ENCODE measurements at regions not wholly inside any gene's neighbourhood (a gene's known extent, or its start where the extent isn't known, plus 50 kb on each side); places are given as distances from the start of the nearest gene placed in this dataset.
"Not testable (repeated sequence)": the region's sequence is repeated elsewhere in the genome, so short reads cannot be mapped to it uniquely, and the experiment has no call there.

DNA sequence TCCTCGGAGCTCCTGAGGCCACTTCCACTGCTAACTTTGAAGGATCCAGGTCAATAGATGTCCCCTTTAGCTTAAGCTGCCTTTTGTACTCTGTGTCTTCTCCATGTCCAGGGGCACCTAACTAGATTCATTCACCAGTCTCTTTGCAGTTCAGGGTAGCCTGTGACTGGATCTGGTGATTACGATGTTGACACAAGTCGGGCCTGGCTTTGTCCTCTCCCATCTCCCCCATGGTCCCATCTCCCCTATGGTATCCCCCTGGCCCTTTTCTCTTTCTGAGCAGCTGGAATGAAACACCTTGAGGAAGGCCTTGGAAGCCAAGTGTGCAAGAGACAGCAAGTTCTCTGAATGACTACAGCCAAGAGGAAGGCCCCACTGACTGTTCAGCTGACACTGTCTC is 417.9 kb upstream of the SMIM21 start:
- no peak for ATAC-seq (ENCODE audit: poor library complexity)
- intact Hi-C loops (cut with DNase I): no loop called here
- DNase-seq: no peak

DNA sequence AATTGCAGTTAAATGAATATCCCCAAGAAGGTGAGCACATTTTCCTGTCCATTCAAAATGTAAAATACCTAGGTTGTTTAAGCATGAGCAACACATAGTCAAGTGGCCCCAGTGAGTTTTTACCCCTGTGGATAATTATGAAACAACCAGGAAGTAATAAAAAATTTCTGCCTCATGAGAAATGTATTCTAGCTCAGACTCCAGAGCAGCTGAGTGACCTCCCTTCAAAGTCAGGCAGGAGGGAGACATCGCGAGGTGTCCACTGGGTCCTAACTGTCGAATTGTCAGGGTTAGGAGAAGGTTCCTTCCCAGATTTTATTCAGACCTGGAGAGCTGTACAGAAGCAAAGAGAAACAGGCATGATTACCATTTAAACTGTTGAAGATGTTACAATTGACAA is 416.6 kb upstream of the SMIM21 start:
- no peak for ATAC-seq (ENCODE audit: poor library complexity)
- no peak for DNase-seq
- intact Hi-C loops (cut with DNase I): no loop called here

DNA sequence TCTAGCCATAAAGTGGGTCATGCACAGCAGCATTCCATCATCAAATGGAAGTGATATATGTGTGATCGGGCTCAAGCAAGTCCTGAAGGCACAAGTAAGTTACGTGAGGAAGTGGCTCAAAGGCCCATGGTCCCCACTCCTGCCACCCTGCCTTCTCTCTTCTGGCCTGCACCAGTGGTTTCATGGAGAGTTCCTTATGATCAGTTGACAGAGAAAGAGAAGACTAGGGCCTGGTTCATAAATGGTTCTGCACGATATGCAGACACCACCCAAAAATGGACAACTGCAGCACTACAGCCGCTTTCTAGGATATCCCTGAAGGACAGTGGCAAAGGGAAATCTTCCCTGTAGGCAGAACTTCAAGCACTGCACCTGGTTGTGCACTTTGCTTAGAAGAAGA is 412.6 kb upstream of the SMIM21 start:
- ATAC-seq (ENCODE audit: poor library complexity) (no peak), DNase-seq (no peak)
- intact Hi-C loops (cut with DNase I): no loop called here

DNA sequence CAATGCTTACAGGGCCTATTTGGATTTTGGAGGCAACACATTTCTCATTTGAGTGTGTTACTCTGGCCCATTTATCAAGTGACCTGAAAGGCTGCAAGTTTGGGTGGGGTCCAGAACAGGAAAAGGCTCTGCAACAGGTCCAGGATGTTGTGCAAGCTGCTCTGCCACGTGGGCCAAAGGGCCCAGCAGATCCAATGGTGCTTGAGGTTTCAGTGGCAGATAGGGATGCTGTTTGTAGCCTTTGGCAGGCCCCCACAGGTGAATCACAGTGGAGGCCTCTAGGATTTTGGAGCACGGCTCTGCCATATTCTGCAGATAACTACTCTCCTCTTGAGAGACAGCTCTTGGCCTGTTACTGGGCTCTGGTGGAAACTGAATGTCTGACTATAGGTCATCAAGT is 412.2 kb upstream of the SMIM21 start:
- intact Hi-C loops (cut with DNase I); ATAC-seq (ENCODE audit: poor library complexity): not testable (repeated sequence)

DNA sequence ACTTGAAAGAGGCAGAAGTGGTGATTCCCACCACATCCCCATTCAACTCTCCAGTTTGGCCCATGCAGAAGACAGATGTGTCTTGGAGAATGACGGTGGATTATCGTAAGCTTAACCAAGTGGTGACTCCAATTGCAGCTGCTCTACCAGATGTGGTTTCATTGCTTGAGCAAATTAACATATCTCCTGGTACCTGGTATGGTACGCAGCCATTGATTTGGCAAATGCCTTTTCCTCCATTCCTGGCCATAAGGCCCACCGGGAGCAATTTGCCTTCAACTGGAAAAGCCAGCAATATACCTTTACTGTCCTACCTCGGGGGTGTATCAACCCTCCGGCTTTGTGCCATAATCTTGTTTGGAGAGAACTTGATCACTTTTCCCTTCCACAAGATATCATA is 411.5 kb upstream of the SMIM21 start:
- intact Hi-C loops (cut with DNase I): no loop called here
- no peak for ATAC-seq (ENCODE audit: poor library complexity)
- no peak for DNase-seq

More for the DNA sequence above, 412.2 kb upstream of the SMIM21 start:
- DNase-seq: not testable (repeated sequence)

DNA sequence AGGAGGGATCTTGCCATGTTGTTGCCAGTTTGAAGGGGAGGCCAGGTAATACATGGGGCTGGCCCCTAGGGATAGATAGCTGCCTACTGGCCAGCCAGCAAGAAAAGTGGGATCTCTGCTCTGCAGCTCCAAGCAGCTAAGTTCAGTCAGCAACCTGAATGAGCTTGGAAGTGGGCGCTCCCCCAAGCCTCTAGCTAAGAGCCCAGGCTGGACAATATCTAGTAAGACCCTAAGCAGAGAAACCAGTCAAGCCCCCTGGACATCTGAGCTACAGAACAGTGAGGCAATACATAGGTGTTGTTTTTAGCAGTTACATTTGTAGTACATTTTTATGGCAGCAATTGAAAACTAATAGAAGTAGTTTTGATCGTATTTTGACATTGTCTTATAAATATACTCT is 409.8 kb upstream of the SMIM21 start:
- intact Hi-C loops (cut with DNase I): no loop called here
- no peak for ATAC-seq (ENCODE audit: poor library complexity)
- no peak for DNase-seq

DNA sequence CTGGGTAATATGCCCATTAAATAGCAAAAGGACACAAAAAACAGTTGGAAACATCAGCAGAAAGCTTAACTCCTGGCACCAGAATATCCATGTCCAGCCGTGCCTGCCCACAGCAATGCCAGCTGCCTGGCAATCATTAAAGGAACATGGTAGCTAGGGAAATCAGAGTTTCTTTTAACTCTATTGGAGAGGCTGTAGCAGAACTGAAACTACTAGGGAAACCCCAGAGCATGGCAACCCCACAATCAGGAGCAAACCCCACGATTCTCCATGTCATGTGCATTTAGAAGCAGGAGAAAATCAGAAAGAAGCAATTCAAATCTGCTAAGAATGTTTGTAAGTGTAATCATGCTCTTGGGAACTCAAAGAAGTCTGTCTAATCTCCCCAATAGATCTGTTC is 409.0 kb upstream of the SMIM21 start:
- intact Hi-C loops (cut with DNase I): no loop called here
- DNase-seq: no peak

DNA sequence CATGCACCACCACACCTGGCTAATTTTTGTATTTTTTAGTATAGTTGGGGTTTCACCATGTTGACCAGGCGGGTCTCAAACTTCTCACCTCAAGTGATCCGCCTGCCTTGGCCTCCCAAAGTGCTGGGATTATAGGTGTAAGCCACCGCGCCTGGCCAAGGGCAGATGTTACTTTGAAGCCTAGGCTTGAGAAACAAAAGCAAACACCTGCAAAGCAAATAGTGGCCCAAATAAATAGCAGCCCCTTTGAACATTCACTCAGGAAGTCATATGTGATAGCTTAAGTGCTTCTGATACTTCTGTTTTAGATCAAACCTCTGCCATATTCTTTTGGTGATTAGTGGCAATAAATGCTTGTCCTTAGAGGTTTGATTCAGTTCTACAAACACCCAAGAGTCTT is 404.5 kb upstream of the SMIM21 start:
- intact Hi-C loops (cut with DNase I): no loop called here
- DNase-seq (no peak), ATAC-seq (ENCODE audit: poor library complexity) (no peak)

More for the DNA sequence above, 409.0 kb upstream of the SMIM21 start:
- no peak for ATAC-seq (ENCODE audit: poor library complexity)

DNA sequence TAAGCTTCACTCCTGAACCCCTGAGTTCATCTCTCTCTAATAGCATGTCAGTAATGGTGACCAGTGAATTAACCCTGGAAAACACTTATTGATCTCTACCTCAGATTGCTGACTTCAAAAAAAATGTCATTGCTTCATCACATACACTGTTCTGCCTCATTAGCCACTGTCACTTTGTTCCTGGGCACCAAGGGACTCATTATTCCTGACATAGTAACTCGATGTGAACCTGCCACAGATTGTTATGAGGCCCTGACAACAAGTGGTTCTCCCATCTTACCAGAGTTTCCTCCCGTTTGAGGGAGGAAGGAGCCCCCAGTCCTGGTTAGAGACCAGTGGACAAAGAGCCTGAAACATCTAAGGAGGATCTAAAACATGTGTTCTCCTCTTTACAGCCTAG is 403.3 kb upstream of the SMIM21 start:
- no peak for DNase-seq
- intact Hi-C loops (cut with DNase I): no loop called here
- no peak for ATAC-seq (ENCODE audit: poor library complexity)

DNA sequence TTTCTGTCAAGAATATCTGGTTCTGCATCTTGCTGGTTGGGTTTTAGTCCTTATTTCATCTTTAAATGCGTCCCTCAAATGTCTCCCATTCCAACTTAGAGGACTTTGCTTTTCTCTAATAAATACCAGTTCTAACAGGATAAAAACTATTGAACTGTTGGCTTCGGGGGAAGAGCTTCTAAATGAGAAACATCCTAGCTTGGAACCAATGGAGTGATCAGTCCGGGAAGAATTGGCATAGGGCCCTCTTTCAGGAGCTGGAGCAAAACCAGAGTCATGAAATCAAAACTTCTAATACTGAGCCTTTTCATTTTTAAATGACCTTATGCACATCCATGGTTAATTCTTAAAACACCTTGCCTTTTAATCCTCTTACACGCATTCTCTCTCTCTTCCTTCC is 401.6 kb upstream of the SMIM21 start:
- no peak for DNase-seq
- no peak for ATAC-seq (ENCODE audit: poor library complexity)
- intact Hi-C loops (cut with DNase I): no loop called here

DNA sequence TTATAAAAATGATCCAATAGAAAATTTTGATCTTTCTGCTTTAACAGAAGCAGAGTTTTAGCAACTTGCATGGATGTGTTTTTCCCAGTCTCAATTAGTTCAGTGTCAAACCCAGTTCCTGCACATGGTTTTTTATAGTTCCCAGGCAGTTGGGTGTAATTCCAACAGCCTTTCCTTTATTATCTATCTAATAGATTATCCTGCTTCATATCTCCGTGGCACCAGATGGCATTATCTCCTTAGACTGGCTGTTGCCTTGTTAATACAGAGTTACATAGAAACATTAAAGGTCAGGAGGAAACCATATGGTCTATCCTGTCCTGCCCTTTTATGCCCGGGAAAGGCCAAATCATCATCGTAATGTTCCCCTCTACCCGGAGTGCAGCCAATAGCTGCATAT is 400.9 kb upstream of the SMIM21 start:
- intact Hi-C loops (cut with DNase I): no loop called here
- ATAC-seq (ENCODE audit: poor library complexity) (no peak), DNase-seq (no peak)

DNA sequence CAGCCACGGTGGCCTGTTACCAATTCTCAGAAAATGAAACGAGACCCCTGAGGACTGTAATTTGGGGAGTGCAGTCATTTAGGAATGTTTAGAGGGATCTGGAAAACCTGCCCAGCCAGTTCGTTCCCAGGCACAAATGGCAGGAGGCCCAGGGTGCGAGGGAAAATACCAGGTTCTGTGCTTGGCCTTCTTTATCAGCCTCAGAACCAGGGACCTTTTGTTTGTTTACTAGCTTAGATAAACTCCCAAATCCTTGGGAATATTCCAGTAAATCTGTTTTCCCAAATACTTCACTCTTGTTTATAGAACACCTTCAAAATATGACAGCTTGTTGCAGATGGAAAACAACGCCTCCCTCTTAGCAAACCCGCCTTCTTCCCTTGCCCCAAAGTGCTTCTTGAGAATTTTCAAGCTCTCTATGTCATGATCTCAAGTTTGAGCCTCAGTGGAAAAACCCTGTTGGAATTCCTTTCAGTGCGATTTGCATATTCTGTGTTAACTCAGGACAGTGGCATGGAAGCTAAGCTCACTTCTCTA is 400.3 kb upstream of the SMIM21 start:
- no peak for ATAC-seq (ENCODE audit: poor library complexity)

DNA sequence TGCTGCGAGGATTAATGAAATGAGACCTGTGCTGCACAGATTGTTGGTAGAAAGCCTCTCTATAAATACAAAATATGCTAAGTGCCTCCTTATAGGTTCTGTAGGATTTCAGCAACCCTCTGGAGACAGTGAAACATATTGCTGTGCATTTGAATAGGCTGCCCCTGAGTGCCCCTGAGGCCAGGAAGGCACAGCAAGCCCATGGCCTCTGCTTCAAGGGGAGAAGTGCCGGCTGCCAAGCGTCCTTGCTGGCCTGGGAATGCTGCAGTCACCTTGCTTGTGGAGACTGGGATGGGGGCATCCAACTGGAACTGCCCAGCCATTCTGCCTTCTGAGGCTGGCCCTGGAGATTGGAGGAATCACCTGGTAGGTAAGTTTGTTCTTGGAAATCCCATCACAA is 397.2 kb upstream of the SMIM21 start:
- DNase-seq (no peak), ATAC-seq (ENCODE audit: poor library complexity) (no peak)
- intact Hi-C loops (cut with DNase I): no loop called here

More for the DNA sequence above, 400.3 kb upstream of the SMIM21 start:
- DNase-seq: no peak
- intact Hi-C loops (cut with DNase I): no loop called here

DNA sequence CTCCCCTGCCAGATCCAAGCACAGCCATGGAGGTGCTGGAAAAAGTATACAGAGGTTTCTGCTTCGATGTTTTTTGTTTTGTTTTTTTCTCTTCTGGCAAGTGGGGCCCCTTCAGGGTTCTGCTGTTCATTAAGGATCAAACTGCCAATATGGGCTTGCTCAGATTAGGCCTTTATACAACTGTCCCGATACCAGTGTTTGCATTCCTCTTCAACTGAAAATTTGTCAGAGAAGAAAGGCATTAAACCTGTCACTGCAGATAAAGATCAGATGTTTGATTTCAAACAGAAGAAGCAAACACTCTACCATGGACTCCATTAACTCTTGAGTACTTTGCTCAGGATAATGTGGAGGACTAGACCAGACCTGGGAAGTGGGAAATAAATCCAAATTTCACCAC is 396.0 kb upstream of the SMIM21 start:
- no peak for ATAC-seq (ENCODE audit: poor library complexity)
- intact Hi-C loops (cut with DNase I): no loop called here
- DNase-seq: no peak

DNA sequence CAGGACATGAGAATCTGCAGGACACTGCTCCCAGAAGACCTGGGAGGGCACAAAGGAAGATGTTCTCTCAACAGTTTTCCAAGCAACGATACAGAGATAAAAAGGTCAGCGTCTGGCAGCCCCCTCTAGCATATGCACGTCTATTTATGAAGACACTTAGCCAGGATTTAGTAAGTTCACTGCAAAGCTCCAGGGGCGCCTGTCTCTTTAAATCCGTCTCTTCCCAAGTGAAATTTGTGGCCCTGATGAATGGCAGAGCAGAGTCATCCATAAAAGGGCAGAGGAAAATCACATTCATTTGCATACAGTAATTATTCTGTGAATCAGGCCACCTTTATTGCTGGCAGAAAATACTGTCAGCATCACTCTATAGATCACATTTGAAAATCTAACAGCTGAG is 390.9 kb upstream of the SMIM21 start:
- DNase-seq: no peak
- no peak for ATAC-seq (ENCODE audit: poor library complexity)
- intact Hi-C loops (cut with DNase I): no loop called here

DNA sequence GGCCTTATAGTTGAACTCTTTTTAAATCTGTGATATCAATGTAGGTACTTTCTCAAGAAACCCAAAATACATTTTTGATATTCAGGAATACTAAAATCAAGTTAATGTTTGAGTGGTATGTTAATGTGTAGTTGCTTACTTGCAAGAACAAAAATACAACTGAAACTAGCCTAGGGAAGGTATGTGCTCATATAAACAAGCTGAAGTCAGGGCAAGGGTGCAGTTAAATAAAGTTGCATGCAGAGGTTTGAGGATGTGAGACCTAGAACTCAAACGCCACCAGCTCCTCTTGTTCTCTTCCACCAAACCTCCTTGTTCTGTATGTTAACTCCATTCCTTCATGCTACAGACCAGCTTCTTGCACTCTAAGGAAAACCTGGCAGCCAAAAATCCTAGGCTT is 388.3 kb upstream of the SMIM21 start:
- ATAC-seq (ENCODE audit: poor library complexity) (no peak), DNase-seq (no peak)
- intact Hi-C loops (cut with DNase I): no loop called here

DNA sequence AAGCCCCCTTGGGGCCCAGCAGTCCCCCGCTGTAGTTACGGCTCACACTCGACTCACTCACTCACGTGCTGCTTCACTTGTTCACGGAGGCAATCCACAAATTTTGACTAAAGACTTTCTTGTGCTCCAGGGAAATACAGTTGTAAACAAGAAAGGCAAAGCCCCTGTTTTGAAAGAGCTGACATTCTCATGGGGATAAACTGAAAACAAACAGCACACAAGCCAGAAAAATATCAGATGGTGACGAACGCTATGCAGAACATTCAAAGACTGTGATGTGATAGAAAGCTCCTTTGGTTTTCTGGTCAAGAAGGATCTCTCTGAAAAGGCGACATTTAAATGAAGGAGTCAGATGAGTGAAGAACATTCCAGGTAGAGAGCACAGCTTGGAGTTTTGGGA is 385.3 kb upstream of the SMIM21 start:
- ATAC-seq (ENCODE audit: poor library complexity): no peak
- DNase-seq: no peak
- intact Hi-C loops (cut with DNase I): no loop called here

DNA sequence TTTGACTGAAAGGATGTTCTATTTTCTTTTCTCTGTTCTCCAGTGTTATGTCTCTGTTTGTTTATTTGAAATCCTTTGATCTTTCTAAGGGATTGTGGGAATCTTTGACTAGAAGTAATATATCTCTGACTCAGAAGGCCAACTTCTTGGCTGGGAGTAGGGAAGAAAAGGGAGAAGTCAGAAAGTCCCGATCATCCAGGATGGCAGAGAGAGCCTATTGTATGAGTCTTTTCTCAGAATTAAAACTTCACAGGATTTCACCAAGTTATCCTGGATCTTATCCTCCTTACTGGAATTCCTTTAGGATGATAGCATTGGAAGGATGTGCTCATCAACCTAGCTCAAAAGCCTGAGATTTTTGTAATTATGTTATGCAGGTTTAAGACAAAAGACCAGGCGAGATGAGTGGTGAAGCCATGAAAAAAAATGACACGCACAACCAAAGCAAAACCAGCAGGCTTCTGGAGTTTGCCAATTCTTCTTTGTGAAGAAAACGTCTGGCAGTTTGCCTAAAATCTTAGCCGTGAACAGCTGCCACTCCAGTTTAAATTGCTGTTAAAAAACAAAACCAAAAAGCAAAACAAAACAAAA is 383.6 kb upstream of the SMIM21 start:
- DNase-seq (no peak), ATAC-seq (ENCODE audit: poor library complexity) (no peak)

DNA sequence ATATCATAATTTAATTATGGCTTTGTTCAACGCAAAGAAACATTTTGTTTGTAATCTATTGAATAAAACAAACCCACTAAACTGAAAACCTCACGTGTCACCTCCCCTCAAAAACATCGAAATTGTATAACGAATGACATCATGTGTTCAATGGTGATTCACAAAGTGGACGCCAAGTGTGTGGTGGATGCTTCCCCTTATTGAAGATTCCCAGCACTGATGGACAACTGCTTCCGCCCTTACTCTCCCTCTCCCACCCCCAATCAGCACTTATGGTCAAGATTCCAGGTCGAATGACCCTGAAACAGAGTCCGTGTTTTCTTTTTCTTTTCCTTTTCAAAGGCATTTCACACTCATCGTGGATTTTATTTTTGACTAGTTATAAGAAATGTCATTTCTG is 383.0 kb upstream of the SMIM21 start:
- no peak for DNase-seq
- no peak for ATAC-seq (ENCODE audit: poor library complexity)
- intact Hi-C loops (cut with DNase I): no loop called here

More for the DNA sequence above, 383.6 kb upstream of the SMIM21 start:
- intact Hi-C loops (cut with DNase I): no loop called here

DNA sequence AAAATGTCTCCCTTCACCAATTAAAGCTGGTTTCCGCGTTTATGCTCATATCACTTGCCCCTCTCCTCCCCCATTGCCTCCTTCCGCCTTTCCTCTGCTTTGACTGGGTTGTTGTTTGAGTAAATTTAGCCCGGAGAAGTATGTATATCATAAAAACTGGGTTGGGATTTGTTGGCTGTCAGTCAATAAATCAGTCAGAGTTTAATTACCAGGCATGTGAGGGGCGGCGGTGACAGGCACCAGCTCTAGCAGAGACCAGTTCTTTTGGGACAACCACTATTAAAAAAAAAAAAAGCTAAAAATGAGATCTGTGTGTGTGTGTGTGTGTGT is 382.4 kb upstream of the SMIM21 start:
- intact Hi-C loops (cut with DNase I): no loop called here
- no peak for ATAC-seq (ENCODE audit: poor library complexity)
- DNase-seq: no peak

DNA sequence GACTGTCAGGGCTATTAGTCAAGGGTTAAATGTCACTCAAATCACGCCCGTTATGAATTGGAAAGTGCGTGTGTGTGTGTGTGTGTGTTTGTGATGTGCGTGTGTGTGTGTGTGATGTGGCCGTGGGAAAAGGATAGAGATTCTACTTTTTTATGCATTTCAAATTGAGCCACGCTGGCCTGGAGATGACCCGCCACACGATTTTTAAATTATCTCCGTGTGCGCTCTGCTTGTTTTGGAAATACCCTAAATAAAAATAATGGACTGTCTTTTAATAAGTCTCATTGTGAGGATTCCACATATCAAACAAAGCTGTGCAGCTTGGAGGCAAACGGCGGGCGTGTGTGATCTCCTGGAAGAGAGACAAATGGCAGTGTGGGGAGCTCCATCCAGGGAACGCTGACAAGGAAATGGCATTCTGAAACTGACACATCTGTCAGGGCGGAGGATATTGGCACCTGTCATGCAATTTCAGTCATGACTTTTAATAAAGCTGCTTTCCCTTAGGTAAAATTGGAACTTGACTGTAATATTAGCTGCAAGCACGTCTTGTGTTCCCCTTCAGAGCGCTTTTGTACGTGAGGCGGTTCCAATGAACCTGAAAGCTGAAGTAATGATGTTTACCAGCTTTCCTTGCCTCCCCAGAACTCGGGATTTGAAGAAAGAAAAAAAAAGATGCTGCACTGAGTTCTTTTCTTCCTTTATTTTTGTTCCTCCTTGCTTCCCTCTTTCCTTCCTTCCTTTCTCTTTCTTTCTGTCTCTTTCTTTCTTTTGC is 381.8 kb upstream of the SMIM21 start:
- DNase-seq: no peak
- intact Hi-C loops (cut with DNase I): no loop called here
- no peak for ATAC-seq (ENCODE audit: poor library complexity)

Measured in Right ventricle myocardium superior (tissue), 1 donor.